ENCODE measurements at regions not wholly inside any gene's neighbourhood (a gene's known extent, or its start where the extent isn't known, plus 50 kb on each side); places are given as distances from the start of the nearest gene placed in this dataset.

GRCh38 chr4:153919667-153920066, 130.8 kb upstream of the SFRP2 start:
- TF ChIP-seq POLR2AphosphoS5 (IDR thresholded peaks at IDR 0.05) (no peak), CTCF (IDR thresholded peaks at IDR 0.05) (no peak), POLR2A (IDR thresholded peaks at IDR 0.05; ENCODE audit: low read depth) (no peak), EP300 (IDR thresholded peaks at IDR 0.05) (no peak)
